GM18519 (cell line): ENCODE measurements at regions not wholly inside any gene's neighbourhood (a gene's known extent, or its start where the extent isn't known, plus 50 kb on each side); places are given as distances from the start of the nearest gene placed in this dataset.
"Not testable (repeated sequence)": the region's sequence is repeated elsewhere in the genome, so short reads cannot be mapped to it uniquely, and the experiment has no call there.

ENCODE experiments used
- ATAC-seq: cut with Tn5 transposase; IDR thresholded peaks from one replicate; pipeline ENCODE4 v1.9.1; 2021; ENCODE audit warnings: mild to moderate bottlenecking, moderate library complexity; ENCODE audit not compliant: unreplicated experiment, low FRiP score

DNA sequence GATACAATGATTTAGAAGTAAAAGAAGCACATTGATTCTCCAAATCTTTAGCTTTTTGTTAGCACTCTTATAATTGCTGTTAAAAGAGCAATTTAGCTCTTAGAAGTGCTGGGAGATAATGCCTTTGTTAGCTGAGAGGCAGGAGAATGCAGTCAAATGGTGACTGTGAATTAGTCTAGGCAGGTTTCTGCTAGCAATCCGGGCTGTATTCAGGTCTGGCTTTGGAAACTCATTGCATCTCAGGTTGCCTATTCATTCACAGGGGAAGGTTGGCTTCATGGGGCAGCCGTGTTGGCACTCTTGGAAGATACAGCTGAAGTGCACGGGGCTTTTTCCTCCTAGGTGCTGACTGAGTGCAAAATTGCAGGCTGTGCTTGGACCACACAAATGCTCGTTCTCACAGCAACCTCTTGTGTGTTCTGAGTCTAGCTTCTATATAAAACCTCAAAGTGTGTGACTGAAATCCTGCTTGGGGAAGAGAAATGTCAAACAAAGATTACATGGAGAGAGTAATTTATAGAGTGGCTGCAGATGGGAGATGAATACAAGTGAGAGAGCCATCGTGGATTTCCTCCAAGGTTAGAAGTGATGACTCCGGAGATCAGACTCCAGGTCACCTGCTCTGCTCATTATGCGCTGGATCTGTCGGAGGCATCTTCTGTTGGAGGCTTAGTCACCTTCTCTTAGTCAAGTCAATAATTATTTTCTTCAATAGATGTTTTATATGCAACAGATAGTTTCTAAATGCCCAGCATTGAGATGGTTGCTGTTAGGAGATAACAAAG lies 167.8 kb downstream of the PMAIP1 start:
- no peak for ATAC-seq

- no peak for ATAC-seq
Measured at GRCh38 chr18:60066219-60066975, 166.6 kb downstream of the PMAIP1 start.

- ATAC-seq: no peak
Measured at GRCh38 chr18:60064271-60064670, 164.5 kb downstream of the PMAIP1 start.

- not testable (repeated sequence) for ATAC-seq
Measured at GRCh38 chr18:60062831-60063230, 163.0 kb downstream of the PMAIP1 start.

DNA sequence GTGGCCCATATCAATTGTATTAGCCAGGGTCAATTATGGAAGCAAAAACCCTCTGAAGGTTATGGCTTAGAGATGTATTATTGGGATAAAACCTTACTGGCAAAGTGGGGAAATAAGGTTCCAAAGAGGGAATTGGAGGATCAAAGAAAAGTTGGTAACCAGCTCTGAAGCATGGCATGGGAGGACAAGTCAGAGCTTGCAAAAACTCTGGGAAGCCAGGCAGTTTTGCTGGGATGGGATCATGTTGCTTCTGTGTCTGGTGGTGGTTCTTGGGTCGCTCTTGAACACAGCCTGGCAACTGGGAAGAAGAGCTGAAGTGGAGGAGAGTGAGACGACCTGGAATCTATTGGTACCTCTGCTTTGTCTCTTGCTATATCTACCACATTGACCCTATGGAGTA lies 162.6 kb downstream of the PMAIP1 start:
- ATAC-seq: no peak

GRCh38 chr18:60060578-60060977 lies 160.8 kb downstream of the PMAIP1 start:
- no peak for ATAC-seq

DNA sequence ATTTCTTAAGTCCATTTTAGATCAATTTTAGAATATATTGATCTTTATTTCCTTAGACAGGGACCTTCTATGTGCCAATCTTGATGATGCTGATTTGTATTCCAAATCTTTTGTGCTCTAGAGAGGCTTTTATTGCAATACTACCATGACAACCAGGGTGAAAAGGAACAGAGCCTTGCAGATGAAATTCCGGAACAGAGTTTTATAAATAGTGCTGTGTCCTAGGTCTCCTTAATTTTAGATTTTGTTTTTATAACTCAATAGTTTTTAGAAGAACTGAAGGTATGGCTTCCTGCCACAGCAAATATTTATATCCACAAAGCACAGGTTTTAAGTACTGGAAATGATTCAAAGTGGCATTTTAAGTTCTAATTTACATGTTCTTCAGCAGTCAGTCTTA lies 160.2 kb downstream of the PMAIP1 start:
- no peak for ATAC-seq

GRCh38 chr18:60059216-60059615 lies 159.4 kb downstream of the PMAIP1 start:
- no peak for ATAC-seq

DNA sequence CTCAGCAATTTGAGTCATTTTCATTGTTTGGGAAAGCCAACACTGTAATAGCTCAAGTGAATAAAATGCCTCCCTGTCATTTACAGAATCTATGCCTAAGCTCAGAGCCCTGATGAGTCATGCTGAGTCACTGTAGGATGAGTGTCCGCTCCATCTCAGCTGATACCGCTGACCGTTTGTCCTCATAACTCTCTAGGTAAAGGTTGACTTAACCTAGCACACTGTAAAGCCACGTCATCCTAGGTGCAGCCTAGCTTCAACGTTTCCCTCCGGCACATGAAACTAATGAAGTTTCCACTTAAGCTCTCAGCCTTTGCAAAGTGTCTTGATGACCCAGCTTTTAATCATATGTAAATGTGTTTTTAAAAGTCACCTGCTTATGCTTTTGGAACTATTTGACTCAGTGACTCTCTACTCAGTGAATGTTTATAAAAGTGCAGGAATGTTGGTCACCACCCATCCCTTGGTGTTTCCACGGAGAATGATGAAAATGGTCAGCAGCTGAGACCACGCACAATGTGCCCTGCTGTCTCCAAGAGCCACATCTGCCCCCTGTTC lies 154.0 kb downstream of the PMAIP1 start:
- ATAC-seq: no peak

DNA sequence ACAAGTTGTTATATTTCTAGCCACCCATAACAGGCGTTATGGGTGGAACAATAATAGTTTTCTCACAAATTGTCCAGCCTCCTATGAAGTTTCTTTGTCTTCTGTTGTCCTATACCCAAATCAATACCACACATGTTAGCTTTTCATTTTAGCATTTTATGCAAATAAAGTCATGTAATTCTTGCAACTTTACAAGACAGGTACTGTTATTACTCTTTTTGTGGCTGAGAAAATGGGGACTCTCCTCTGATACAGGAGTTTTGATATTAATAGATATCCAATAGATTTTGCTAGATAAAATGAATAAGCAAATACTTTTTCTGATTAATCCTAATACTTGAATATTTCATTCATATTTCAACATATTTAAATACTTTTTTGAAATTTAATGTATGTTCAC lies 151.0 kb downstream of the PMAIP1 start:
- ATAC-seq: no peak

GRCh38 chr18:60049172-60049571 lies 149.4 kb downstream of the PMAIP1 start:
- no peak for ATAC-seq

- ATAC-seq: no peak
Measured at GRCh38 chr18:60047556-60047955, 147.8 kb downstream of the PMAIP1 start.

DNA sequence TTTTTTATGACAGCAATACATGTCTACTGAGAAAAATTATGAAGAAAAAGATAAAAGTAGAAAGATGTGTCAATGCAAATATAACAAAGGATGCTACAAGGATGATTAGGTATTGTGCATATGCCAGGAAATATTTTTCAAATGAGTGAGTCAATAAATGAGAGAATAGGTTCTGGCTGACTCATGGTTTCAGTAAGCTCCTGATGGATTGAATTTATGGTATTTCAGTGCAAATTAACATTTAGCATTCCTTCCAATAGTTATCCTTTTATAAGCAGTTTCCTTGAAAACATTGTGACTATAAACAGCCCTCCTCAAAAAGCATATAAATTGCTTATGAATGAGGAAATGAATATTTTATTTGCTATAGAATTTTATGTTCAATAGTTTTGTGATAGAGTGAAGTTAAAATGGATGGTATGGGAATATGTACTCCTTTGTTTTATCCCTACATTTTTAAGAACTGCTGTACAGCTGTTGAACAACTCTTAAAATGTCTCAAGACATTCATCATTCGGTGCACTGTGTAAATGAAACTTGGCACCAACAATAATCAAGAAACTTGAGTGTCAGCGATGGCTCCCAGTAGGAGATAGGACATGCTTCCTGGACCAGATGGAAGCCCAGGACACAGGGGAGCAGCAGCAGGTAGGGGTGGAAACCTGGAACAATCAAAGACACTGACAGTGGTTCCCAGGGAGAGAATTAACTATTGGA lies 144.7 kb downstream of the PMAIP1 start:
- ATAC-seq: no peak

DNA sequence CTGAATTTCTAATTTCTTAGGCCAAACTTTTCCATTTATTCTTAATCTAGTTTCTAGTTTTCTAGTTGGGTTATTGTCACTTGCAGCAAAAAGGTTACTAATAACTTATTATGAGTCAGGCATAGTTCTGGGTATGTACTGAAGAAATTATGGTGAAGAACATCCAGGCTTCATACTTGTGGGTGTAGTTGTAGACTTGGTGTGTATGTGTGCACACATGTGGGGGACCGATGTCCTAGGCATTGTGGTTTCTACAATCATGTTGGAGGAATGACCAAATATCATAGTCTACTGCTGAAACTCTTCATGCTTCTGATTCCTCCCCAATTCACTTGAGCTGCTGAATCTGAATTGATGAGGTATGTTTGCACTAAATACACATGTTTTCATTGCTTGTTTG lies 141.2 kb downstream of the PMAIP1 start:
- ATAC-seq: no peak

DNA sequence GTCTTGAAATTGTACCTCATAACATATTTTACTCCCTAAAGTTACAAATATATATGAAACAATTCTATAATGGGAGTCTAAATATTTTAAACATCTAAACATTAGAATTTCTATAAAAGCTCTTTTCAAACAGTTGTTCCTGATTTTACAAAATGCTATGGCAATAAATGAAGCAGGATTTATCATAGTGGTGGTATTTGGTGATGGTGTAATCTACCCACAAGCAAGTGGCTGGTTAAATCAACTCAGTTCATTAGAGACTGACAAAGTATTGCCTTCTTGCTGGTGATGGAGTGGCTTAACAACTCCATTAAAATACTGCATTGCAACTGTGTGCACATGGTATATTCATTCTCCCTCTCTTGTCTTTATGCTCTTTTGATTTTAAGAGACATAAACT lies 138.9 kb downstream of the PMAIP1 start:
- no peak for ATAC-seq

DNA sequence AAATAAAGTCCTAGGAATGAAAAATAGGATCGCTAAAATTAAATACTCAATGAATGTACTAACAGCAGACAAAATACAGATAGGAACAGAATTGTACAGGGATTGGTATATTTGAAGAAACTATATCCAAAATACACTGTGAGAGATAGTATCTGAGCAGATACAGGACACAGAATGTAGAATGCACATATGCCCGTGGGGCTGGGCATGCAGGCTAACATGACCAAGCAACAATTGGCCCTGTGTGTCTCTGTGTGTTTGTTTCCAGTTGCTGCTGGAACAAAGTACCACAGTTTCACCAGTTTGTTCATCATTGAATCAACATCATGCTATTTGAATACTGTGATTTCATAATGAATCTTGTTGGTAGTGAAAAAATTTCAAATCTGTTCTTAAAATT lies 127.6 kb downstream of the PMAIP1 start:
- no peak for ATAC-seq

DNA sequence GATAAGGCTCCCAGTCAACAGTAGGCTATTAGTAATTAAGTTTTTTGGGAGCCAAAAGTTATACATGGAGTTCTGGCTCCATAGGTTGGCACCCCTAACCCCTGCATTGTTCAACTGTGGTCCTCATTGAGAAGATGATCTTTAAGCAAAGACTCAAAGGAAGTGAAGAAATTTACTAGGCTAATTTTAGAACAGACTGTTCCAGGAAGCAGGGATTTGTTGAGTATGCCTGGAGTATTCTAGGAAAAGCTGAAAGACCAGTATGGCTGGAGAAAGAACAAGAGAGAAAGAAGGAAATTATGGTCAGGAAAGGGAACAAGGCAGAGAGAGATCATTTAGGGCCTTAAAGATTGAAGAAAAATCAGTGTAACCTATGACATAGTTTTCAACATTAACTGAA lies 125.1 kb downstream of the PMAIP1 start:
- ATAC-seq: no peak

GRCh38 chr18:60024345-60024744 lies 124.5 kb downstream of the PMAIP1 start:
- ATAC-seq: no peak

GRCh38 chr18:60022671-60023276 lies 123.0 kb downstream of the PMAIP1 start:
- peak; percentile 84 for ATAC-seq

GRCh38 chr18:60021556-60021955 lies 121.8 kb downstream of the PMAIP1 start:
- ATAC-seq: no peak
